Heart left ventricle (tissue), 16 donors: ENCODE measurements at regions not wholly inside any gene's neighbourhood (a gene's known extent, or its start where the extent isn't known, plus 50 kb on each side); places are given as distances from the start of the nearest gene placed in this dataset.

Experiments
- ATAC-seq, 4 donors: fragments of 200-7000 bp; cut with Tn5 transposase; one replicate each; pipeline ENCODE4 v1.9.1; 2020 to 2022; ENCODE audit warnings: moderate library complexity in 4 of 4, mild to moderate bottlenecking in 3 of 4, moderate number of reproducible peaks in 1 of 4
- DNase-seq, 5 donors: peaks; one replicate each; pipeline ENCODE4 v3.0.0-alpha.2; 2020
- H3K27ac ChIP-seq, 12 donors: fragments of 200-600 bp; sonication (generic) in 4 of 12; one replicate each; pipeline versions ENCODE4 v1.5.0 to v1.8.0; 2016 to 2022; ENCODE audit warnings: mild to moderate bottlenecking in 2 of 12
- H3K27me3 ChIP-seq, 9 donors: fragments of 200-600 bp; sonication (generic) in 2 of 9; one replicate each; pipeline versions ENCODE4 v1.5.1 to v1.8.0; 2016 to 2022; ENCODE audit warnings: mild to moderate bottlenecking in 3 of 9
- H3K36me3 ChIP-seq, 9 donors: fragments of 200-600 bp; sonication (generic) in 2 of 9; one replicate each; pipeline versions ENCODE4 v1.5.0 to v1.8.0; 2018 to 2022; ENCODE audit warnings: mild to moderate bottlenecking in 2 of 9
- H3K4me1 ChIP-seq, 12 donors: fragments of 200-600 bp; sonication (generic) in 4 of 12; one replicate each; pipeline versions ENCODE4 v1.5.0 to v1.8.0; 2016 to 2022; ENCODE audit warnings: mild to moderate bottlenecking in 3 of 12
- H3K4me3 ChIP-seq, 12 donors: fragments of 200-600 bp; sonication (generic) in 4 of 12; one replicate each; pipeline versions ENCODE4 v1.5.0 to v1.8.0; 2017 to 2022; ENCODE audit warnings: mild to moderate bottlenecking in 9 of 12, moderate library complexity in 4 of 12
- H3K9me3 ChIP-seq, 12 donors: fragments of 200-600 bp; sonication (generic) in 4 of 12; one replicate each; pipeline versions ENCODE4 v1.5.0 to v1.8.0; 2016 to 2022; ENCODE audit warnings: mild to moderate bottlenecking in 1 of 12
- CTCF ChIP-seq, 12 donors: fragments of 200-600 bp; sonication (generic) in 4 of 12; IDR thresholded peaks; one replicate each; pipeline versions ENCODE4 v1.5.0 to v1.8.0; 2018 to 2022; ENCODE audit warnings: antibody characterized with exemption in 12 of 12, mild to moderate bottlenecking in 5 of 12
- POLR2A ChIP-seq, 2 donors: fragments of 450-650 bp; IDR thresholded peaks; one replicate each; pipeline ENCODE4 v1.6.1; 2017; ENCODE audit warnings: antibody characterized with exemption in 2 of 2, mild to moderate bottlenecking in 2 of 2, moderate library complexity in 2 of 2
- WGBS, 4 donors: extraction: QIAGEN DNeasy Blood & Tissue Kit in 2 of 4; methylation state at CpG; one replicate each; pipeline versions ENCODE4 v1.1.5 to v1.1.7; 2013 to 2018; 5-methylcytosine and 5-hydroxymethylcytosine counted together
- intact Hi-C, 10 donors: fragments of 100-400 bp; cut with DNase I; formaldehyde crosslinking; loops; one replicate each; pipeline versions ENCODE4 v1.11.1 to v1.14.2; 2022
- donor health status: ischemic (EF 13 %, LVEDD 7.1; RV severe dilation, severe dysfunction).
- donor health status: healthy with polysubstance abuse.
- donor health status: DM: no; HTN: yes; CAD: no.
- donor health status: DM: no; HTN: no; CAD: no.
- donor health status: ischemic (EF 25% LVEDD 6.9; RV normal size, moderate dysfunction).
- donor health status: ischemic (EF 25% LVEDD 5.7; RV mildly dilated, moderate dysfunction).
- donor health status: healthy.
- donor health status: DM: yes; HTN: yes; CAD: no.
- donor health status: ischemic (EF 35%, LVEDD 5.7; RV mildly dilated, moderate dysfunction).
- donor health status: nonischemic (EF 11% LVEDD 7.7; RV severe dilation, severe dysfunction).
- donor health status: DM: yes; HTN: yes; CAD: no.
- donor health status: PGD.
- donor health status: ischemic (EF 29% LVEDD 5.4; RV normal size, mild dysfunction).
- donor health status: nonischemic (EF 23%, LVEDD 6.1; RV moderate dilation, normal function).

GRCh38 chr3:94378322-94378721 is 315.5 kb downstream of the NSUN3 start:
- no peak overlapping the region for H3K27ac ChIP-seq
- 88 to 100% (median 92%) methylated on average over 1 of the region's 1 CpG for WGBS, 4 donors
- no peak for TF ChIP-seq POLR2A (IDR thresholded peaks at IDR 0.05)
- TF ChIP-seq CTCF (IDR thresholded peaks at IDR 0.05): no peak
- H3K4me3 ChIP-seq: no peak overlapping the region
- ATAC-seq (no peak), DNase-seq (no peak)
- H3K36me3 ChIP-seq: no peaks in the 10 kb centered on the region
- H3K27me3 ChIP-seq: no peaks in the 10 kb centered on the region
- peaks cover 0 to 3% (median 0%) of the 10 kb centered on the region in 12 donors for H3K4me1 ChIP-seq
- intact Hi-C loops: no loop called here
- H3K9me3 ChIP-seq: no peaks in the 10 kb centered on the region

GRCh38 chr3:94379264-94379663 is 316.4 kb downstream of the NSUN3 start:
- ATAC-seq (no peak), DNase-seq (no peak)
- Histone ChIP-seq H3K36me3 (no peaks in the 10 kb centered on the region), H3K27me3 (no peaks in the 10 kb centered on the region), H3K9me3 (no peaks in the 10 kb centered on the region), H3K4me3 (no peak overlapping the region), H3K4me1 (no peaks in the 10 kb centered on the region), H3K27ac (no peak overlapping the region)
- WGBS, 4 donors: 84 to 93% (median 88%) methylated on average over 2 of the region's 2 CpGs
- TF ChIP-seq CTCF (IDR thresholded peaks at IDR 0.05) (no peak), POLR2A (IDR thresholded peaks at IDR 0.05) (no peak)
- intact Hi-C loops: no loop called here

- Histone ChIP-seq H3K9me3 (no peaks in the 10 kb centered on the region), H3K36me3 (no peaks in the 10 kb centered on the region), H3K4me1 (no peaks in the 10 kb centered on the region), H3K27me3 (no peaks in the 10 kb centered on the region), H3K27ac (peak overlapping the region in 1 of 12 donors; percentile 55), H3K4me3 (no peak overlapping the region)
- ATAC-seq (no peak), DNase-seq (no peak)
- TF ChIP-seq CTCF (IDR thresholded peaks at IDR 0.05) (no peak), POLR2A (IDR thresholded peaks at IDR 0.05) (no peak)
- intact Hi-C loops: no loop called here
- WGBS, 4 donors: 87 to 94% (median 91%) methylated on average over 5 of the region's 5 CpGs
Observed at GRCh38 chr3:94394885-94395284, 332.0 kb downstream of the NSUN3 start.

- Histone ChIP-seq H3K27ac (peak overlapping the region in 1 of 12 donors; percentile 55), H3K4me1 (no peaks in the 10 kb centered on the region), H3K27me3 (no peaks in the 10 kb centered on the region), H3K4me3 (no peak overlapping the region), H3K9me3 (no peaks in the 10 kb centered on the region), H3K36me3 (no peaks in the 10 kb centered on the region)
- no peak for ATAC-seq
- intact Hi-C loops: no loop called here
- no peak for TF ChIP-seq CTCF (IDR thresholded peaks at IDR 0.05)
- no peak for TF ChIP-seq POLR2A (IDR thresholded peaks at IDR 0.05)
- DNase-seq: no peak
Observed at GRCh38 chr3:94395851-94396250, 333.0 kb downstream of the NSUN3 start.
